GM19193 (cell line): ENCODE measurements at regions not wholly inside any gene's neighbourhood (a gene's known extent, or its start where the extent isn't known, plus 50 kb on each side); places are given as distances from the start of the nearest gene placed in this dataset.

Source experiments
- POLR2A ChIP-seq: IDR thresholded peaks from 4 replicates; pipeline ENCODE4 v1.6.1; 2011; ENCODE audit not compliant: insufficient read depth, insufficient read length; ENCODE audit errors: extremely low read depth

DNA sequence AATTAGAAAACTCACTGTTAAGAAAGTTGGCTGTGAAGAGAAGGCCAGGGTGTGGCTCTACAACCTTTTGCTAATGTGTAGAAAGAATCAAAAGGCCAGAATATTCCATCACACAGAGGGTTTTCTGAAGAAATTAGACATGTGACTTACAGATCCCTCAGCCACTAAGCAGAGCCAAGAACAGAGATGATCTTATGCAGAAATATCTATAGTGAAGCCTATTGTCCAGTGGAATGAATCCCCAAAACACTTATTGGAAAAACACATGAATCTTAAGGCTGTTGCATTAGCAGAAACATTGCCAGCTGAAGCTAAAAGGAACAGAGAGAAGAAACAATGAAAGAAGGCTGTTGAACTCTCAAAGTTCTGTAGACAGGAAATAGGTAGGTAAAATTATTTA is 979.2 kb downstream of the MRPL39 start:
- TF ChIP-seq POLR2A, result no peak

DNA sequence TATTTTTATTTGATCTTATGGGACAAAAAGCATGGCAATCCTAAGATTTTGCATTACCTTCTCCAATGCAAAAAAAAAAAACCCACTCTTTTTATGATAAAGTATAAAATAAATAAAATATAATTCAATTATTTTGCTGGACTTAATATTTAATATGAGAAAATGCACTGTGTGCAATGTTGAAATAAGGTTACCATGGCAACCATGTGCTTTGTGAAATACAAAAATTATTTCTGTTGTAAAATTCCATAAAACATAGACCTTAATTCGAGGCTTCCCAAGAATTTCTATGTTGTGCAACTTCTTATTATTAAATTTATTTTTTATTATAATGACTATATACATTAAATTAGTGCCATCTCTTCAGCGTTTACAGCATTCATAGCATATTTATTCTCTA is 989.5 kb downstream of the MRPL39 start:
- no peak for TF ChIP-seq POLR2A

DNA sequence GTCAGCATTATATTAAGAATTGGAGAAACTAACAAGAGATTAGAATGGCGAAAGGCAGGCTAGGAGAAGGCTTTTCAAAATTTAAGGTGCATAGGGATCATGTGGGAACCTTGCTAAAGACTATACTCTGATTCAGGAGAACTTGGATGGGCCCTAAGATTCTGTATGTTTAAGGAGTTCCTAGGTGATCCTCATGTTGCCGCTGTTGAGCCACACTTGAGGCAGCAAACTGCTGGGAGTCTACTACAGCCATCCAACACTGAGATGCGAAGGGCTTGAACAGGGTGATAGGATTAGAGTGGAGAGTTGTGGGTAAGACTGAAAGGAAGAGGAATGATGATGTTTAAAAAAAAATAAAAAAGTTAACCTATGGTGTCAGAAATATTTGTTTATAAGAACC is 1013.2 kb downstream of the MRPL39 start:
- TF ChIP-seq POLR2A, result no peak

DNA sequence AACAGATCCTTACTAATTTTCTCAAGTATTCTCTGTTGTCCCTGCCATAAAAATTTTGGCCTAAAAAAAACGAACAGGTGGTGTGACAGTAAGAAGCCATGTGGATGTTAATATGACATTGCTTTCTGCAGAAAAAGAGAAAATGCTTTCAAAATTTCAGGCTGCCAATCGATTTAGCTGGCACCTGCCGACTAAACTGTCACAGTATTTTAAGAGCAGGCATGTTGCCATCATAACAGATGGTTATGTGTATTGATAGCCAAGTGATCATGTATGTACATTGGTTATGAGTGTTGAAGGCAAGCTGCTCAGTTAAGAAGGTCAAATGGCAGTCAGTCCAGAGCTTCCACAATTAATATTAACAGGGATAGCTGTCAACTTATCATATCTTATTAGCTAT is 1017.0 kb downstream of the MRPL39 start:
- TF ChIP-seq POLR2A, result no peak

DNA sequence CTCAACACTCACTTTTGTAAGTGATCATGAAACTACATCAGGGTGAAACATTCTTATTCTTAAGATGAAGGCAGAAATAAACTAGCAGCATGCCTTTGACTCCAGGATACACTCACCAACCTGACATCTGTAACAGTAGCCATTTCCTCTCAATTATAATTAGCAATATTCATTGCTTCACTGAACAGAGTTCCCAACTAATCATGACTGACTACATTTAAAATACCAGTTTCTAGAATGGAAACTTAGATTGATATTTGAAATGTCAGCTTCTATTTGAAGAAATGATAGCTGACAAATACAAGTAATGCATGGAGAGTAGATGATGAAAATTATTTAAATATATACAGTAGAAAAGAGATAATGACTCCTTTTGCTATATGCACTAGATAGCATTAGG is 1023.8 kb downstream of the MRPL39 start:
- no peak for TF ChIP-seq POLR2A

DNA sequence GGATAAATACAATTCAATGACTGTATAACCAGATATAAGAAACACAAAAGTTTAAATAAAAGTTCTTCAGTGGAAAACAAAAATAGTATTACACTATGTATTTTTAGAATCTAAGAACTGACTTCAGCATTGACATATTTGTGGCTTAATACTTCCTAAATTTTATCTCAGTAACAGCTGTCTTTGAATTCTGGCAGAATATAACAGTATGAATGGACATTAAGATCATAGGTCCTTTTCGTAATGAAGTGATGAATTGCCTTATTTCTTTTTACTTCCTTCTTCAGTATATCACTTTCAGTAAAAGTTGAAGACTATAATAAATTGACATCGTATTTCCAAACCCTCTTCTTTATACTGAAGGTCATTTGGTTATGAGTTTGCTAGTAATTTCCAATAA is 1030.0 kb downstream of the MRPL39 start:
- TF ChIP-seq POLR2A, result no peak

DNA sequence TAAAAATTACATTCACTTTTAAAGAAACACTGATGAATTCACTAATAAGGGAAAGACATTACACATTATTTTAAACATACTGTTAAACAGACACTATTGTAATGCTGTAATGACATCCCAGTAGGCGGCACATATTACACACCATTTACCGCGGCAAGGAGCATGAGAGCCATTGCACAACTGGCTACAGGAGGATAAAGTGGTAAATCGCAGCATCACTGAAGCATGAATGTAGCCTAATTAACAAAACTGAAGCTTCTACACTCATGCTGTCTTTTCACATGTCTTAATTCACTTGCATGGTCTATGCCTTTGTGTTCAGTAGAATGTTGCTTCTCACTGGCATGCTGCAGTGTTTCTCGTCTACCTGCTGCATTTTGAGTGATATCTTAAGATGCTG is 1046.0 kb downstream of the MRPL39 start:
- TF ChIP-seq POLR2A, result no peak

DNA sequence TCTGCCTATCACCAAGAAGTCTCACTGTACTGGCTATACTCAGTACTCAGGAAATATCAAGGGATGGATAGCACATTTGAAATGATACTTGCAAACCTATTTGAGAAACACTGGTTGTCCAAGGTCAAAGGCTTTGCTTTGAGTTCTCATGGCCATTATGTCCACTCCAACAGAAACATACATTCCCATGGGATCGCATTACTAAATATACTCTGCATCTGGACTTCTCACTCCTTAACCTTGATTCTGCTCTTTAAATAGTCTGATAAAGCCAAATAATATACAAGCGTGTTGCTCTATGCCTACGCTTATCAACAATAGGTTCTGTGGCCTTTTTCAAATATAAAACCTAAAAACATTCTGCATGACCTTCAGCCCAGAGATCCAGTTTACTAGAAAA is 1054.8 kb downstream of the MRPL39 start:
- TF ChIP-seq POLR2A, result no peak

DNA sequence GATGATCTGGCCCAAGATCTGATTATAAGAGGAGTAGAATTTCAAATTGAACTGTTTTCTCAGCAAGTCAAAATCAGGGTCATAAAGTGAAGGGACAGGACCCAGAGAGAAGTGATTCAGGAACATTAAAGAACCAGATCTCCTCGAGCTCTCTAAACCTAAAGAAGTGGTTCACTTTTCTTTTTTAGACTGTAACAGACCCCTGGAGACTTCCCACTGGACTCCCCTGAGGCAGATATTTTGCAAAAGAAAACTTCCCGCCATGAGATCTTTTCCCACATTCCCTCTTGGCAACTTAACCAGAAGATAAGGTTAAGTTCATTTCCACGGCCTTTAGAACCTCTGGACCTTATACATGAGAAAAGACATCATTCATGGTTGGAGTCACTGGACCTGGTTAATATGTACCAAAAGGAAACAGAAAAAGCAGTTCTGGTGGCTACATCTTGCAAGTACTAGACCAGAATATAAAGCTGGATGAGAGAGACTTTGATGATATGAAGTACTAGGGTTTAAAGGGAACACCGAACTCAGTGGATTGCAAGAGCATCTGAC is 1061.4 kb downstream of the MRPL39 start:
- TF ChIP-seq POLR2A, result no peak

DNA sequence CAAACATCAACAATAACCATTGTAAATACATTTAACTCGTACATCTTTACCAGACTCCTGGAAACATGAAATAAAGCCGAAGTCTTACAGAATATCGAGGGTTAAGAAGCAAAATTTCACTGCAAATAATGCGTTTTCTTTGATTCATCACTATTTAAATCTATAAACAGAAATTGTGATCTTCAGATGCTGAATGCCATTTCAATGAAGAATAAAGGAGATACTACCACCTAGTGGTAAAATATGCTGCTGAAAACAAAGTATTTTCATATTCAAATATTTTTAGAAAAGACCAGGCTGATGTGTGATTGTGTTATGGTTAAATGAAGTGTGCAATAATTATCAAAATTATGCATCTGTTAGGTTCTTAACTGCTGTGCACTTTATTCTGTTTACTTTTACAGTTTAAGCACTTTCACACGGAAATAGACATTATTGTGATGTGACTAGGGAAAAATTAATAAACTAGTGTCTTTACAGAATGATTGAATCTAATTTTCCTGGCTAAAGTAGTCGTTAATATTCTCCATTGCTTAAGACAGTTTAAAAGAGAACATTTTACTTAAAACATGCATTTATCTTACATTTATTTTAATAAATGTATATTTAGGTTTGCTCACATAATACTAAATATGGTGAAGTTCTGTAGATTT is 1093.1 kb downstream of the MRPL39 start:
- TF ChIP-seq POLR2A, result no peak

DNA sequence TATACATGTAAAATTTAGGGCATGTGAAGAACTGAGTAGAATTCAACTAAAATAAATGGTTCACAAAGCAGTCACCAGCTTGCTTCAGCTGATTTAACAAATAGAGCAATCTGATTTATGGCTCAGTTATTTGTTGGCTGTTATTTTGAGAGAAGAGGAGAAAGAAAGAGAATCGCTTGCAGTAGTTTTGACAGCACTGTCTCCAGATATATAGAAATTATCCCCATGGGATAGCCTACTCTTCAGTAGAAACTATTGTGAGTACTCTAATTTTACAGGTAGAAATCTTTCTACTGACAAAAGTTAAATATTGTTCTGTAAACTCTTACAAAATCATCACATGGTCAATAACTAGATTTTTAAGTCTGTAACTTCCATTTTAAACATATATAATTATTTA is 1098.2 kb downstream of the MRPL39 start:
- no peak for TF ChIP-seq POLR2A

DNA sequence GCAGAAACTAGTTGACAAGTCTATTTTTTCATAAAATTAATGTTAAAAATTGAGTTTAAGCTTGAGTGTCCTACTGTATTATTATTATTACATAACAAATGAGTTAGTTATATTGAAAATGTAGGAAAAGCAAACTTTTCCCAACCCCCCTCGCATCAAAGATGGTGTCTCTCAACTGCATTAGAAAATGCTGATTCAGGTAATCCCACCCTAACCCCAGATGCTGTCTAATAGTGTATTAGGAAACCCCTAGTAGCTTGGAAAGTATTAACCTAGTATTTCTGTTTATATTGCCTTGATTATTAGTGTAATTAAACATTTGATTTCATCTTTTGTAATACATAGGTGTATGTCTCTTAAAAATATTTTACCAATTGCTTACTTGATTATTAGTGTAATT is 1120.3 kb downstream of the MRPL39 start:
- TF ChIP-seq POLR2A, result no peak

DNA sequence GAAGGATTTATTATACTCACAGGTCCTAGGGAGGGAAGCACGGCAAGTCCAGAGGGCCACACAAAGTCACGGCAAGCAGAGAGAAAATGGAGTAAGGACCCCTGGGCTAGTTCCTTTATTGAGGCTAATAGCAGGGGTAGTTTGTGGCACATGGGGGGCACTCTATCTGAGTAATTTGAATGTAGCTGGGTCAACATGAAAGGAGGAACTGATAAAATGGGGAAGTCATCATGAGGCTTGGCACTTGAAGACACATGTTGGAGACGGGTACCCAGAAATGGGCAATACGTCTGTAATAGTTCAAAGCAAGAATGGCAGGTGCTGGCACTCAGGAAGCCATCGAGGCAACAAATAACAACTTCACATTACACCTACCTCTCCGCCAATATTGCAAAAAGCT is 1136.4 kb downstream of the MRPL39 start:
- TF ChIP-seq POLR2A, result no peak

DNA sequence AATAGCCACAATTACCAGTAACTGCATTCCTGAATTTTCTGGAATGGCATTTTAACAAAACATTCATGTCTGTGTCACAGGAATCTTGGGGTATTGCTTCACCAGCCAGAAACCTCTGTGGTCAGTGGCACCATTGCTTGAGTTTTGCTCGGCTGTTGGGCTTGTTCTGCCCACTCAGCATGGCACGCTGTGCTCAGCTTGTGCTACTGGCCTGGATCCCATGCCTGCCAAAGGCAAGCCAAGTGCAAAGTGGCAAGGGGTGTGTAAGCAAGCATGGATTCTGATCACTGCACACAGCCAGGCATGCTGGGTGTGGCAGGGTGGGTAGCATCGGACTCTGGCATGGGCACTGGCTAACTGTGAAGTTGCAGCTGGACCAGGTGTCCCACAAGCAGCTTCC is 1150.9 kb downstream of the MRPL39 start:
- TF ChIP-seq POLR2A, result no peak

DNA sequence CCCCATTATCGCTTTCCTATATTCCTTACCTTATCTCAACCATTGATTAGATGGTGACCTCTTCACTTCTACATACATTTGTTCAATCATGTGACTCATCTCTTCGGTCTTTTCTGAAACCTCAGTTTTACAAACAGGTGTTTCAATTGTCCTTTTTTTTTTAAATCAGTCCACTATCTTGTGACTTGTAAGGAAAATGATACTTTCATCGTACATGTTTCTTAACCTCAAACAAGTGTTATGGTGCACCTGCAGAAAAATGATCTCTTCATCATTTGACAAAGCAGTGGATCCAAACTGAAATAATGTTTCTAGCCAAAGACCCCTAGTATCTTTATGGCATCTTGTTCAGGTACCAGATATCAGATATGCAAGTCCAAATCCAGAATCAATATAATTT is 1157.2 kb downstream of the MRPL39 start:
- no peak for TF ChIP-seq POLR2A

DNA sequence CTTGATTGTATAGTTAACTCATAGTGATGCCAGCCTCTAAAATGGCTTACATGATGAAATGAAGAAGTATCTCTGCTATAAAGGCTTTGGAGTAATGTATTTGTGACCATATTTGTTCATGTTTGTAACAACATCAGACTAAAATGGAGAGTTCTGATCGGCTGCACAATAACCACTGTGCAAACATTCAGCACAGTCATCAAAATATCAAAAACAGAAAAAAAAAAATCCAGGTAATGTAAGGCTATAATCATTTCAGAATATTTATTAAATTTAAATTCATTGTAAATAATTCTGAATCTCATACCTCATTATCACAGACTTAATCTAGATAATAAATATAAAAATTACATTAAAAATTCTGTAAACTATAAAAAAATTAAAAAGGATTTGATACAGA is 1161.8 kb downstream of the MRPL39 start:
- no peak for TF ChIP-seq POLR2A

DNA sequence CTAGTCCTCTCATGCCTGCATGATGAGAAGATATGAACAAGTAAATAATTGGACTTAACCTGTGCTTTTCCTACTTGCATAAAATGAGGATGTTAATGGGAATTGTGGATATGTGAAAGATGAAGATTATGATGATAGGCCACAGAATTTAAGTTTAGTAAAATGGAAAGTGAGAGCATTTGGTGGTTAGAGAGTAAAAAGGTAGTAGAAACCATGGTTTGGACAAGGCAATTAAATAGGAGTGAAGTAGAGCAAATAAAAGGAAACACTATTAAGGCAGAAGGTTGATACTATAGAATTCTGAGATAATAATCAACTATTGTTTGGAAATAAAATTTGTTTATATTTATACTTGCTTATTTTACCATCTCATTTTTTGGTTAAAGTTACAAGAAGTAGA is 1162.5 kb downstream of the MRPL39 start:
- no peak for TF ChIP-seq POLR2A
